ENCODE measurements at regions not wholly inside any gene's neighbourhood (a gene's known extent, or its start where the extent isn't known, plus 50 kb on each side); places are given as distances from the start of the nearest gene placed in this dataset.

- no peak for TF ChIP-seq CTCF (IDR thresholded peaks at IDR 0.05)
- no peak for DNase-seq (ENCODE audit: low spot score)
- ATAC-seq (ENCODE audit: low FRiP score), result no peak
Observed at GRCh38 chr5:30050056-30050815, 1143.2 kb upstream of the CDH6 start.

GRCh38 chr5:30042677-30043076 lies 1150.8 kb upstream of the CDH6 start:
- no peak for ATAC-seq (ENCODE audit: low FRiP score)
- DNase-seq (ENCODE audit: low spot score), result no peak
- no peak for TF ChIP-seq CTCF (IDR thresholded peaks at IDR 0.05)

- ATAC-seq (ENCODE audit: low FRiP score) (no peak), DNase-seq (ENCODE audit: low spot score) (no peak)
- no peak for TF ChIP-seq CTCF (IDR thresholded peaks at IDR 0.05)
Observed at GRCh38 chr5:30041831-30042385, 1151.6 kb upstream of the CDH6 start.

GRCh38 chr5:30041291-30041690 lies 1152.2 kb upstream of the CDH6 start:
- DNase-seq (ENCODE audit: low spot score), result no peak
- TF ChIP-seq CTCF (IDR thresholded peaks at IDR 0.05), result no peak
- ATAC-seq (ENCODE audit: low FRiP score), result no peak

- no peak for DNase-seq (ENCODE audit: low spot score)
- ATAC-seq (ENCODE audit: low FRiP score), result no peak
- no peak for TF ChIP-seq CTCF (IDR thresholded peaks at IDR 0.05)
Observed at GRCh38 chr5:30040488-30041118, 1152.9 kb upstream of the CDH6 start.

GRCh38 chr5:30039379-30039778 lies 1154.1 kb upstream of the CDH6 start:
- TF ChIP-seq CTCF (IDR thresholded peaks at IDR 0.05), result no peak
- ATAC-seq (ENCODE audit: low FRiP score), result no peak
- no peak for DNase-seq (ENCODE audit: low spot score)

- no peak for TF ChIP-seq CTCF (IDR thresholded peaks at IDR 0.05)
- no peak for ATAC-seq (ENCODE audit: low FRiP score)
- DNase-seq (ENCODE audit: low spot score), result no peak
Observed at GRCh38 chr5:30034870-30035269, 1158.6 kb upstream of the CDH6 start.
